ENCODE measurements at regions not wholly inside any gene's neighbourhood (a gene's known extent, or its start where the extent isn't known, plus 50 kb on each side); places are given as distances from the start of the nearest gene placed in this dataset.
"Not testable (repeated sequence)": the region's sequence is repeated elsewhere in the genome, so short reads cannot be mapped to it uniquely, and the experiment has no call there.

- no peak overlapping the region for H3K4me2 ChIP-seq
- H3K9me2 ChIP-seq: no peaks in the 10 kb centered on the region
- no peak overlapping the region for H3K9ac ChIP-seq
- POLR2A ChIA-PET: no interaction called here
- no peaks in the 10 kb centered on the region for H3F3A ChIP-seq (replicated peaks; ENCODE audit: insufficient read depth)
- TF ChIP-seq, protein P1, sequence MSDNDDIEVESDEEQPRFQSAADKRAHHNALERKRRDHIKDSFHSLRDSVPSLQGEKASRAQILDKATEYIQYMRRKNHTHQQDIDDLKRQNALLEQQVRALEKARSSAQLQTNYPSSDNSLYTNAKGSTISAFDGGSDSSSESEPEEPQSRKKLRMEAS (IDR thresholded peaks at IDR 0.05; ENCODE audit: low read depth): no peak
- TF ChIP-seq RXRA (IDR thresholded peaks at IDR 0.05; ENCODE audit: borderline replicate concordance, low read depth) (no peak), RCOR1 (IDR thresholded peaks at IDR 0.05; ENCODE audit: low read length) (no peak), MEF2A (IDR thresholded peaks at IDR 0.05; ENCODE audit: borderline replicate concordance, low read depth) (no peak), RFX5 (IDR thresholded peaks at IDR 0.05; ENCODE audit: low read length) (no peak), USF1 (IDR thresholded peaks at IDR 0.05; ENCODE audit: borderline replicate concordance, low read depth) (no peak), FOXM1 (IDR thresholded peaks at IDR 0.05; ENCODE audit: low read depth) (no peak), FOXJ3 (CRISPR knock-in tag; IDR thresholded peaks at IDR 0.05) (no peak), CTCF (IDR thresholded peaks at IDR 0.05) (no peak), TAF1 (IDR thresholded peaks at IDR 0.05; ENCODE audit: borderline replicate concordance, low read depth, low read length) (no peak), JUND (IDR thresholded peaks at IDR 0.05) (no peak), RAD21 (IDR thresholded peaks at IDR 0.05; ENCODE audit: low read length) (no peak), GATA2 (CRISPR knock-in tag; IDR thresholded peaks at IDR 0.05) (no peak), POLR2AphosphoS5 (IDR thresholded peaks at IDR 0.05; ENCODE audit: low read depth, low read length) (no peak), FOSL2 (IDR thresholded peaks at IDR 0.05; ENCODE audit: borderline replicate concordance, low read depth) (no peak)
- CTCF ChIA-PET: interaction anchor here (0.9 to 1.0 kb wide), 2 partner anchors 11 to 383 kb away, joined by 3 read pairs; no protein-coding TSS in a partner anchor
- no peak overlapping the region for H2AFZ ChIP-seq (ENCODE audit: low read depth)
- no peaks in the 10 kb centered on the region for H3K36me3 ChIP-seq (replicated peaks in 1 of 2; ENCODE audit: control insufficient read depth in 1 of 2, insufficient read depth in 2 of 2, low read length in 1 of 2)
- no peaks in the 10 kb centered on the region for H3K27me3 ChIP-seq (ENCODE audit: insufficient read depth)
- H3K27ac ChIP-seq (ENCODE audit: low read depth in 2 of 2, low read length in 1 of 2): no peak overlapping the region
- H3K4me1 ChIP-seq (ENCODE audit: control insufficient read depth in 1 of 2, insufficient read depth in 2 of 2, low read depth in 1 of 2, low read length in 1 of 2): no peaks in the 10 kb centered on the region
- no peaks in the 10 kb centered on the region for H3K79me2 ChIP-seq (ENCODE audit: insufficient read depth)
- no peak for DNase-seq
- H4K20me1 ChIP-seq (ENCODE audit: insufficient read depth): no peaks in the 10 kb centered on the region
- no peaks in the 10 kb centered on the region for H3K9me3 ChIP-seq
- no peak overlapping the region for H3K4me3 ChIP-seq (ENCODE audit: low read depth in 2 of 2, low read length in 1 of 2)
These were observed 76.0 kb upstream of the RELN start for GRCh38 chr7:104065491-104065890.

DNA sequence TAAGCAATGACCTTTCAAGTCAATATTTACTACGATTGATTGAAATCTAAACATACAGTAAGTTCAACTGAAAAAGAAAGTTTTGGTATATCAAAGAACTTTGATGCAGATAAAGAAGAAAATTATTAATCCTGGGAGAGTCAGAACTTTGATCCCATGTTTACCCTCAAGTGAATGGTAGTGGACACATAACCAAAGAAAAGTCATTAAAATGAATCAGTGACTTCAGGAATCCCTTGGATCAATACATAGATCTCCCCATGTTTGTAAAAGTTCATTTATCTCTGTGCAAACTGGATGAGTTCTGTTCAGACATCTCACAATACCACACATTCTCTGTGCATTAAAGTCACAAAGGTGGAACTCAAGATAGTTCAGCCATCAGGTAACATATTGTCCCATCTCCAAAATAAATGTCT is 75.5 kb upstream of the RELN start:
- Histone ChIP-seq H4K20me1 (ENCODE audit: insufficient read depth) (no peaks in the 10 kb centered on the region), H3K9ac (no peak overlapping the region), H3K4me2 (no peak overlapping the region), H3F3A (replicated peaks; ENCODE audit: insufficient read depth) (no peaks in the 10 kb centered on the region), H3K27me3 (ENCODE audit: insufficient read depth) (no peaks in the 10 kb centered on the region), H3K36me3 (replicated peaks in 1 of 2; ENCODE audit: control insufficient read depth in 1 of 2, insufficient read depth in 2 of 2, low read length in 1 of 2) (no peaks in the 10 kb centered on the region), H3K4me3 (ENCODE audit: low read depth in 2 of 2, low read length in 1 of 2) (no peak overlapping the region), H3K9me3 (no peaks in the 10 kb centered on the region), H3K9me2 (no peaks in the 10 kb centered on the region), H3K4me1 (ENCODE audit: control insufficient read depth in 1 of 2, insufficient read depth in 2 of 2, low read depth in 1 of 2, low read length in 1 of 2) (no peaks in the 10 kb centered on the region), H2AFZ (ENCODE audit: low read depth) (no peak overlapping the region), H3K27ac (ENCODE audit: low read depth in 2 of 2, low read length in 1 of 2) (no peak overlapping the region), H3K79me2 (ENCODE audit: insufficient read depth) (no peaks in the 10 kb centered on the region)
- CTCF ChIA-PET: interaction anchor here (0.9 to 1.0 kb wide), 2 partner anchors 12 to 383 kb away, joined by 3 read pairs; no protein-coding TSS in a partner anchor
- 8% methylated on average over 1 of the region's 1 CpG for WGBS (ENCODE audit: low lambda C conversion rate)
- POLR2A ChIA-PET: no interaction called here
- TF ChIP-seq GABPA (IDR thresholded peaks at IDR 0.05; ENCODE audit: low read depth) (no peak), MXI1 (IDR thresholded peaks at IDR 0.05; ENCODE audit: low read depth, low read length) (no peak), MEF2A (IDR thresholded peaks at IDR 0.05; ENCODE audit: borderline replicate concordance, low read depth) (no peak), SMC3 (IDR thresholded peaks at IDR 0.05; ENCODE audit: low read depth, low read length) (no peak), RAD21 (IDR thresholded peaks at IDR 0.05; ENCODE audit: low read length) (no peak), ELF1 (IDR thresholded peaks at IDR 0.05) (no peak), USF1 (IDR thresholded peaks at IDR 0.05; ENCODE audit: borderline replicate concordance, low read depth) (no peak)
- DNase-seq: no peak

DNA sequence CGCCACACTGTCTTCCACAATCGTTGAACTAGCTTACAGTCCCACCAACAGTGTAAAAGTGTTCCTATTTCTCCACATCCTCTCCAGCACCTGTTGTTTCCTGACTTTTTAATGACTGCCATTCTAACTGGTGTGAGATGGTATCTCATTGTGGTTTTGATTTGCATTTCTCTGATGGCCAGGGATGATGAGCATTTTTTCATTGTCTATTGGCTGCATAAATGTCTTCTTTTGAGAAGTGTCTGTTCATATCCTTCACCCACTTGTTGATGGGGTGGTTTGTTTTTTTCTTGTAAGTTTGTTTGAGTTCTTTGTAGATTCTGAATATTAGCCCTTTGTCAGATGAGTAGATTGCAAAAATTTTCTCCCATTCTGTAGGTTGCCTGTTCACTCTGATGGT is 74.3 kb upstream of the RELN start:
- H2AFZ ChIP-seq (ENCODE audit: low read depth); H3K9me3 ChIP-seq; CTCF ChIA-PET; H4K20me1 ChIP-seq (ENCODE audit: insufficient read depth); H3K79me2 ChIP-seq (ENCODE audit: insufficient read depth); H3K4me1 ChIP-seq (ENCODE audit: control insufficient read depth in 1 of 2, insufficient read depth in 2 of 2, low read depth in 1 of 2, low read length in 1 of 2); H3K4me3 ChIP-seq (ENCODE audit: low read depth in 2 of 2, low read length in 1 of 2); H3K36me3 ChIP-seq (replicated peaks in 1 of 2; ENCODE audit: control insufficient read depth in 1 of 2, insufficient read depth in 2 of 2, low read length in 1 of 2); H3K27ac ChIP-seq (ENCODE audit: low read depth in 2 of 2, low read length in 1 of 2); H3K9me2 ChIP-seq; POLR2A ChIA-PET; H3K4me2 ChIP-seq; H3K9ac ChIP-seq; DNase-seq; H3K27me3 ChIP-seq (ENCODE audit: insufficient read depth); H3F3A ChIP-seq (replicated peaks; ENCODE audit: insufficient read depth): not testable (repeated sequence)
- 13% methylated on average over 2 of the region's 2 CpGs for WGBS (ENCODE audit: low lambda C conversion rate)
